Testis (tissue), 2 donors: ENCODE measurements at regions not wholly inside any gene's neighbourhood (a gene's known extent, or its start where the extent isn't known, plus 50 kb on each side); places are given as distances from the start of the nearest gene placed in this dataset.

Experiments
- DNase-seq: peaks from one replicate; pipeline ENCODE4 v3.0.0-alpha.2; 2019
- H3K27ac ChIP-seq, 2 donors: fragments of 200-600 bp; sonication (generic); one replicate each; pipeline ENCODE4 v1.5.1; 2019
- H3K27me3 ChIP-seq: fragments of 200-600 bp; sonication (generic); one replicate; pipeline ENCODE4 v1.5.1; 2019
- H3K36me3 ChIP-seq: fragments of 200-600 bp; sonication (generic); one replicate; pipeline ENCODE4 v1.5.1; 2017; ENCODE audit warnings: low read depth; ENCODE audit errors: missing control alignments
- H3K4me1 ChIP-seq: fragments of 200-600 bp; sonication (generic); one replicate; pipeline ENCODE4 v1.5.1; 2019
- H3K4me3 ChIP-seq, 2 donors: fragments of 200-600 bp; sonication (generic); one replicate each; pipeline ENCODE4 v1.5.1; 2017 to 2019
- H3K9me3 ChIP-seq: fragments of 200-600 bp; sonication (generic); one replicate; pipeline ENCODE4 v1.5.1; 2017
- CTCF ChIP-seq, 3 experiments: fragments of 450-650 bp in 2 of 3; fragments of 200-600 bp in 1 of 3; sonication (generic) in 1 of 3; IDR thresholded peaks; one replicate each; pipeline ENCODE4 v1.5.1; 2016 to 2019; ENCODE audit warnings: antibody characterized with exemption in 3 of 3, mild to moderate bottlenecking in 2 of 3, moderate library complexity in 1 of 3
- POLR2A ChIP-seq: fragments of 450-650 bp; IDR thresholded peaks from one replicate; pipeline ENCODE4 v1.6.1; 2017; ENCODE audit warnings: antibody characterized with exemption, mild to moderate bottlenecking, moderate library complexity
- WGBS, 2 donors: methylation state at CpG; one replicate each; pipeline ENCODE4 v1.1.5; 2018; 5-methylcytosine and 5-hydroxymethylcytosine counted together
- intact Hi-C: fragments of 100-400 bp; cut with DNase I; formaldehyde crosslinking; loops from one replicate; pipeline ENCODE4 v1.15.1; 2023; ENCODE audit warnings: low total_unique reads

GRCh38 chr15:67981848-67982247 is 72.3 kb upstream of the PIAS1 start:
- no peak overlapping the region for H3K27ac ChIP-seq
- TF ChIP-seq POLR2A, result no peak
- no peak for TF ChIP-seq CTCF (IDR thresholded peaks at IDR 0.05)
- DNase-seq, result no peak
- no peaks in the 10 kb centered on the region for H3K9me3 ChIP-seq
- H3K36me3 ChIP-seq, result no peaks in the 10 kb centered on the region
- H3K4me3 ChIP-seq, result no peak overlapping the region
- no peaks in the 10 kb centered on the region for H3K4me1 ChIP-seq
- WGBS, 2 donors, result 76 to 90% methylated on average over 3 of the region's 3 CpGs
- intact Hi-C loops, result no loop called here
- no peaks in the 10 kb centered on the region for H3K27me3 ChIP-seq

- DNase-seq, result no peak
- Histone ChIP-seq H3K27me3 (no peaks in the 10 kb centered on the region), H3K27ac (no peak overlapping the region), H3K4me3 (no peak overlapping the region), H3K9me3 (no peaks in the 10 kb centered on the region), H3K36me3 (no peaks in the 10 kb centered on the region), H3K4me1 (no peaks in the 10 kb centered on the region)
- TF ChIP-seq CTCF (IDR thresholded peaks at IDR 0.05) (no peak), POLR2A (no peak)
- intact Hi-C loops, result no loop called here
- WGBS, 2 donors, result 94 to 96% methylated on average over 2 of the region's 2 CpGs
Observed at GRCh38 chr15:67991706-67992105, 62.4 kb upstream of the PIAS1 start.

GRCh38 chr15:67992411-67992810 is 61.7 kb upstream of the PIAS1 start:
- TF ChIP-seq CTCF (IDR thresholded peaks at IDR 0.05) (no peak), POLR2A (no peak)
- H3K27me3 ChIP-seq, result no peaks in the 10 kb centered on the region
- no peaks in the 10 kb centered on the region for H3K9me3 ChIP-seq
- H3K4me1 ChIP-seq, result no peaks in the 10 kb centered on the region
- 93 to 94% methylated on average over 5 of the region's 5 CpGs for WGBS, 2 donors
- H3K4me3 ChIP-seq, result no peak overlapping the region
- no peak for DNase-seq
- intact Hi-C loops, result no loop called here
- no peaks in the 10 kb centered on the region for H3K36me3 ChIP-seq
- H3K27ac ChIP-seq, result no peak overlapping the region

- H3K27me3 ChIP-seq, result no peaks in the 10 kb centered on the region
- DNase-seq, result peak; percentile 19
- H3K36me3 ChIP-seq, result no peaks in the 10 kb centered on the region
- no peak for TF ChIP-seq CTCF (IDR thresholded peaks at IDR 0.05)
- no peak for TF ChIP-seq POLR2A
- H3K4me3 ChIP-seq, result no peak overlapping the region
- no peaks in the 10 kb centered on the region for H3K9me3 ChIP-seq
- no peaks in the 10 kb centered on the region for H3K4me1 ChIP-seq
- intact Hi-C loops, result no loop called here
- H3K27ac ChIP-seq, result no peak overlapping the region
- WGBS, 2 donors, result 94% methylated on average over 2 of the region's 2 CpGs
Observed at GRCh38 chr15:67992834-67993233, 61.3 kb upstream of the PIAS1 start.

- H3K4me3 ChIP-seq, result no peak overlapping the region
- DNase-seq, result no peak
- H3K27me3 ChIP-seq, result no peaks in the 10 kb centered on the region
- H3K9me3 ChIP-seq, result no peaks in the 10 kb centered on the region
- intact Hi-C loops, result no loop called here
- peaks cover 4% of the 10 kb centered on the region for H3K4me1 ChIP-seq
- no peak for TF ChIP-seq CTCF (IDR thresholded peaks at IDR 0.05)
- no peaks in the 10 kb centered on the region for H3K36me3 ChIP-seq
- no peak overlapping the region for H3K27ac ChIP-seq
- 88 to 100% methylated on average over 1 of the region's 1 CpG for WGBS, 2 donors
Observed at GRCh38 chr15:67997996-67998395, 56.1 kb upstream of the PIAS1 start.
